Neuronal stem cell (in vitro differentiated cells): ENCODE measurements at regions not wholly inside any gene's neighbourhood (a gene's known extent, or its start where the extent isn't known, plus 50 kb on each side); places are given as distances from the start of the nearest gene placed in this dataset.

Source experiments
- DNase-seq: peaks from one replicate; pipeline ENCODE4 v3.0.0-alpha.2; 2013; ENCODE audit warnings: low spot score
- H2AFZ ChIP-seq: one replicate; pipeline ENCODE4 v1.6.1; 2013; ENCODE audit warnings: mild to moderate bottlenecking, low read length, inconsistent platforms
- H2AK5ac ChIP-seq: 2 replicates; pipeline ENCODE4 v1.6.1; 2013; ENCODE audit warnings: low read depth, mild to moderate bottlenecking, inconsistent platforms, low read length, moderate library complexity, mixed read lengths
- H2BK120ac ChIP-seq: 2 replicates; pipeline ENCODE4 v1.6.1; 2013; ENCODE audit warnings: low read depth, mild to moderate bottlenecking, inconsistent platforms, low read length, moderate library complexity, mixed read lengths
- H2BK12ac ChIP-seq: one replicate; pipeline ENCODE4 v1.6.1; 2013; ENCODE audit warnings: low read length, inconsistent platforms
- H2BK15ac ChIP-seq: 2 replicates; pipeline ENCODE4 v1.6.1; 2013; ENCODE audit warnings: mild to moderate bottlenecking, low read length, inconsistent platforms, mixed read lengths
- H2BK5ac ChIP-seq: one replicate; pipeline ENCODE4 v1.6.1; 2013; ENCODE audit warnings: inconsistent platforms, mild to moderate bottlenecking, low read length, moderate library complexity
- H3K14ac ChIP-seq: one replicate; pipeline ENCODE4 v1.6.1; 2013; ENCODE audit warnings: low read length, inconsistent platforms
- H3K18ac ChIP-seq: 2 replicates; pipeline ENCODE4 v1.6.1; 2013; ENCODE audit warnings: low read length, inconsistent platforms
- H3K23ac ChIP-seq: 2 replicates; pipeline ENCODE4 v1.6.1; 2013; ENCODE audit warnings: low read depth, mild to moderate bottlenecking, mixed read lengths, low read length, inconsistent platforms; ENCODE audit not compliant: poor library complexity
- H3K27ac ChIP-seq: replicated peaks from 3 replicates; pipeline ENCODE4 v1.5.1; 2013; ENCODE audit warnings: low read length, inconsistent platforms
- H3K27me3 ChIP-seq, 3 experiments: 2 replicates each; pipeline ENCODE4 v1.6.1; 2013; ENCODE audit warnings: low read length in 3 of 3, mild to moderate bottlenecking in 2 of 3, inconsistent platforms in 1 of 3, low read depth in 1 of 3, mixed read lengths in 1 of 3, moderate library complexity in 1 of 3; ENCODE audit not compliant: control insufficient read depth in 3 of 3, insufficient read depth in 3 of 3
- H3K36me3 ChIP-seq, 2 donors: replicated peaks in 1 of 2; 2 replicates each; pipeline ENCODE4 v1.6.1; 2013; ENCODE audit warnings: low read length in 2 of 2; ENCODE audit not compliant: control insufficient read depth in 2 of 2, insufficient read depth in 2 of 2
- H3K4ac ChIP-seq: 2 replicates; pipeline ENCODE4 v1.6.1; 2013; ENCODE audit warnings: inconsistent platforms, mild to moderate bottlenecking, low read length, moderate library complexity
- H3K4me1 ChIP-seq, 2 donors: 1 replicate in 1 of 2; 2 replicates in 1 of 2; pipeline ENCODE4 v1.6.1; 2013; ENCODE audit warnings: low read length in 2 of 2, low read depth in 1 of 2; ENCODE audit not compliant: control insufficient read depth in 2 of 2, insufficient read depth in 1 of 2
- H3K4me2 ChIP-seq: one replicate; pipeline ENCODE4 v1.6.1; 2013; ENCODE audit warnings: mild to moderate bottlenecking, low read length, inconsistent platforms; ENCODE audit not compliant: insufficient read depth, poor library complexity, severe bottlenecking
- H3K4me3 ChIP-seq, 2 donors: 2 replicates each; pipeline ENCODE4 v1.5.1; 2013; ENCODE audit warnings: low read length in 2 of 2, mild to moderate bottlenecking in 2 of 2, inconsistent platforms in 1 of 2, moderate library complexity in 1 of 2
- H3K79me1 ChIP-seq: one replicate; pipeline ENCODE4 v1.6.1; 2013; ENCODE audit warnings: low read depth, mild to moderate bottlenecking, inconsistent platforms, low read length, moderate library complexity
- H3K9ac ChIP-seq: one replicate; pipeline ENCODE4 v1.6.1; 2013; ENCODE audit warnings: mild to moderate bottlenecking, low read depth, low read length, inconsistent platforms; ENCODE audit not compliant: poor library complexity
- H3K9me3 ChIP-seq, 2 donors: replicated peaks in 1 of 2; 2 replicates each; pipeline versions ENCODE3 to v1.6.1; 2013; ENCODE audit warnings: low read length in 2 of 2, mild to moderate bottlenecking in 2 of 2, inconsistent platforms in 1 of 2, low read depth in 1 of 2, mixed read lengths in 1 of 2, moderate library complexity in 1 of 2; ENCODE audit not compliant: control insufficient read depth in 2 of 2, insufficient read depth in 1 of 2
- H4K8ac ChIP-seq: one replicate; pipeline ENCODE4 v1.6.1; 2013; ENCODE audit warnings: low read depth, mild to moderate bottlenecking, inconsistent platforms, low read length, moderate library complexity
- H4K91ac ChIP-seq: one replicate; pipeline ENCODE4 v1.6.1; 2013; ENCODE audit warnings: low read length, low read depth, mild to moderate bottlenecking, inconsistent platforms; ENCODE audit not compliant: poor library complexity
- WGBS, 2 donors: extraction: QIAGEN DNeasy Blood & Tissue Kit; methylation state at CpG; one replicate each; pipeline ENCODE4 v1.1.7; 2013; ENCODE audit warnings: missing lambda C conversion rate in 2 of 2, mixed read lengths in 1 of 2; ENCODE audit not compliant: insufficient read length in 2 of 2, insufficient replicate concordance in 1 of 2; ENCODE audit errors: extremely low coverage in 2 of 2; 5-methylcytosine and 5-hydroxymethylcytosine counted together

- Histone ChIP-seq H3K36me3 (no peaks in the 10 kb centered on the region), H2AFZ (no peak overlapping the region), H3K18ac (no peak overlapping the region), H3K4ac (no peak overlapping the region), H3K14ac (no peak overlapping the region), H2BK15ac (no peak overlapping the region), H3K4me3 (no peak overlapping the region), H4K8ac (no peak overlapping the region), H3K23ac (no peak overlapping the region), H3K4me2 (no peak overlapping the region), H3K27me3 (no peaks in the 10 kb centered on the region), H2BK12ac (no peak overlapping the region), H2AK5ac (no peak overlapping the region), H3K79me1 (no peaks in the 10 kb centered on the region), H3K27ac (no peak overlapping the region), H4K91ac (no peak overlapping the region), H2BK120ac (no peak overlapping the region), H3K4me1 (peaks cover 9 to 11% of the 10 kb centered on the region in 2 donors), H3K9me3 (no peaks in the 10 kb centered on the region), H3K9ac (no peak overlapping the region), H2BK5ac (no peak overlapping the region)
- DNase-seq, result no peak
- no CpG with 5 or more reads among the region's 2 CpGs for WGBS, 2 donors
Observed at GRCh38 chr9:3730511-3730922, 204.7 kb upstream of the RFX3 start.

GRCh38 chr9:3721096-3721495 is 195.3 kb upstream of the RFX3 start:
- Histone ChIP-seq H3K27ac (no peak overlapping the region), H2BK15ac (no peak overlapping the region), H3K4me2 (no peak overlapping the region), H3K23ac (no peak overlapping the region), H3K14ac (no peak overlapping the region), H2AK5ac (no peak overlapping the region), H3K18ac (no peak overlapping the region), H3K4me1 (no peaks in the 10 kb centered on the region), H2AFZ (no peak overlapping the region), H2BK12ac (no peak overlapping the region), H3K27me3 (no peaks in the 10 kb centered on the region), H2BK120ac (no peak overlapping the region), H2BK5ac (no peak overlapping the region), H3K36me3 (no peaks in the 10 kb centered on the region), H3K4me3 (no peak overlapping the region), H4K91ac (no peak overlapping the region), H3K9me3 (no peaks in the 10 kb centered on the region), H3K79me1 (no peaks in the 10 kb centered on the region), H3K9ac (no peak overlapping the region), H3K4ac (no peak overlapping the region), H4K8ac (no peak overlapping the region)
- DNase-seq, result no peak

- H3K9me3 ChIP-seq, result no peaks in the 10 kb centered on the region
- H2AK5ac ChIP-seq, result no peak overlapping the region
- H2BK12ac ChIP-seq, result no peak overlapping the region
- no peak overlapping the region for H3K4ac ChIP-seq
- no peak overlapping the region for H2BK15ac ChIP-seq
- no peak overlapping the region for H2AFZ ChIP-seq
- no peak overlapping the region for H3K4me2 ChIP-seq
- no peak overlapping the region for H4K8ac ChIP-seq
- H3K18ac ChIP-seq, result no peak overlapping the region
- no peak overlapping the region for H4K91ac ChIP-seq
- no peaks in the 10 kb centered on the region for H3K79me1 ChIP-seq
- H3K23ac ChIP-seq, result no peak overlapping the region
- no peaks in the 10 kb centered on the region for H3K36me3 ChIP-seq
- H3K4me1 ChIP-seq, result no peaks in the 10 kb centered on the region
- no peak overlapping the region for H3K14ac ChIP-seq
- H2BK120ac ChIP-seq, result no peak overlapping the region
- no peaks in the 10 kb centered on the region for H3K27me3 ChIP-seq
- no peak for DNase-seq
- H2BK5ac ChIP-seq, result no peak overlapping the region
- no peak overlapping the region for H3K27ac ChIP-seq
- no peak overlapping the region for H3K4me3 ChIP-seq
- no peak overlapping the region for H3K9ac ChIP-seq
Observed at GRCh38 chr9:3719286-3719685, 193.5 kb upstream of the RFX3 start.

- Histone ChIP-seq H2BK12ac (no peak overlapping the region), H3K4me3 (no peak overlapping the region), H3K4ac (no peak overlapping the region), H3K27ac (no peak overlapping the region), H2AK5ac (no peak overlapping the region), H3K79me1 (no peaks in the 10 kb centered on the region), H3K14ac (no peak overlapping the region), H3K9me3 (no peaks in the 10 kb centered on the region), H3K27me3 (no peaks in the 10 kb centered on the region), H4K91ac (no peak overlapping the region), H2BK5ac (no peak overlapping the region), H4K8ac (no peak overlapping the region), H2BK120ac (no peak overlapping the region), H2AFZ (no peak overlapping the region), H3K4me1 (peaks cover 0 to 2% of the 10 kb centered on the region in 2 donors), H2BK15ac (no peak overlapping the region), H3K18ac (no peak overlapping the region), H3K36me3 (no peaks in the 10 kb centered on the region), H3K4me2 (no peak overlapping the region), H3K23ac (no peak overlapping the region), H3K9ac (no peak overlapping the region)
- DNase-seq, result no peak
- WGBS, 2 donors, result no CpG with 5 or more reads among the region's 2 CpGs
Observed at GRCh38 chr9:3716415-3716814, 190.6 kb upstream of the RFX3 start.
